GM19395 (cell line): ENCODE measurements at regions not wholly inside any gene's neighbourhood (a gene's known extent, or its start where the extent isn't known, plus 50 kb on each side); places are given as distances from the start of the nearest gene placed in this dataset.
"Not testable (repeated sequence)": the region's sequence is repeated elsewhere in the genome, so short reads cannot be mapped to it uniquely, and the experiment has no call there.

ENCODE experiments used
- ATAC-seq: cut with Tn5 transposase; IDR thresholded peaks from one replicate; pipeline ENCODE4 v1.9.1; 2021; ENCODE audit warnings: mild to moderate bottlenecking, moderate library complexity; ENCODE audit not compliant: unreplicated experiment

GRCh38 chr18:1253827-1254226 is 349.2 kb downstream of the ADCYAP1 start:
- no peak for ATAC-seq

DNA sequence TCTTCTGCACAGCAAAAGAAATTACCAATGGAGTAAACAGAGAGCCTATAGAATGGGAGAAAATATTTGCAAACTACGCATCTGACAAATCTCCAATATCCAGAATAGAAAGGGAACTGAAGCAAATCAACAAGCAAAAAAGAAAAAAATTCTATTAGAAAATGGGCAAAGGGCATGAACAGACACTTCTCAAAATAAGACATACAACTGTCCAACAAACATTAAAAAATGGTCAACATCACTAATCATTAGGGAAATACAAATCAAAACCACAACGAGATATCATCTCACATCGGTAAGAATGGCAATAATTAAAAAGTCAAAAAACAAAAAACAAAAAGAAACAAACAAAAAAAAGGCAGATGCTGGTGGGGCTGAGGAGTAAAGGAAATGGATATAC is 356.4 kb downstream of the ADCYAP1 start:
- ATAC-seq = no peak

GRCh38 chr18:1267021-1267420 is 362.4 kb downstream of the ADCYAP1 start:
- no peak for ATAC-seq

- no peak for ATAC-seq
Observed at GRCh38 chr18:1270081-1270480, 365.4 kb downstream of the ADCYAP1 start.

GRCh38 chr18:1273469-1273868 is 368.8 kb downstream of the ADCYAP1 start:
- no peak for ATAC-seq

GRCh38 chr18:1292167-1292566 is 387.5 kb downstream of the ADCYAP1 start:
- no peak for ATAC-seq

DNA sequence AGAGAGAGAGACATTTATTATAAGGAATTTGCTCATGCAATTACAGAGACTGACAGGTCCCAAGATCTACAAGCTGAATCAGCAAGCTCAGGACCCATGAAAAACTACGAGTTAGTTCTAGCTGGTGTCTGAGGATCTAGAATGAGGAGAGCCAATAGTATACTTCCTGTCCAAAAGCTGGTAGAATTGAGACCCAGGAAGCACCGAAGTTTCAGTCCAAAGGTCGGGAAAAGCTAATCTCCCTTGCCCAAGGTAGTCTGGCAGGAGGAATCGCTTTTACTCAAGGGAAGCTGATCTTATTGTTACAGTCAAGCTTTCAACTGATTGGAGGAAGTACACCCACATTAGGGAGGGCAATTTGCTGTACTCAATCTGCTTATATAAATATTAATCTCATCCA is 389.6 kb downstream of the ADCYAP1 start:
- no peak for ATAC-seq

- ATAC-seq = no peak
Observed at GRCh38 chr18:1296237-1296636, 391.6 kb downstream of the ADCYAP1 start.

- no peak for ATAC-seq
Observed at GRCh38 chr18:1302861-1303260, 398.2 kb downstream of the ADCYAP1 start.

DNA sequence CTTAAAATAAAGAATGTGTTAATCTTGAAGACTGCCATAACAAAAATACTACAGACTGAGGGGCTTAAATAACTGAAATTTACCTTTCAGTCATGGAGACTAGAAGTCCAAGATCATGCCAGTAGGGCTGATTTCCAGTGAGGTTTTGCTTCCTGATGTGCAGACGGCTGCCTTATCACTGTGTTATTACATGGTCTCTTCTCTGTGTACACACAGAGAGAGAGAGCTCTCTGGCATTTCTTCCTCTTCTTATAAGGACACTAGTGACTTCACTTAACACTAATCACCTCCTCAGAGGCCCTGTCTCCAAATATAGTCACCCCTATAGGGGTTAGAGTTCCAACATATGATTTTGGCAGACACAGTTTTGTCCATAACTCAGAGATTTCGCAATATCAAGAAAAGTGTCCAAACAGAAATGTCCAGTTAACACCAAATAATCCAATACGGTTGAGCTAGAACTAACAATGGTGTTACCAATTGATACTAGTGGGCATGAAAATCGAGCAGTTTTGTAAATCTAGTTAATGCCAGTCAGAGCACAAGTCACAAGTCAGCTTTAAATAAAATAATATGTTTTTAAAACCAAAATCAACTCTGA is 399.8 kb downstream of the ADCYAP1 start:
- no peak for ATAC-seq

- no peak for ATAC-seq
Observed at GRCh38 chr18:1306641-1307040, 402.0 kb downstream of the ADCYAP1 start.

DNA sequence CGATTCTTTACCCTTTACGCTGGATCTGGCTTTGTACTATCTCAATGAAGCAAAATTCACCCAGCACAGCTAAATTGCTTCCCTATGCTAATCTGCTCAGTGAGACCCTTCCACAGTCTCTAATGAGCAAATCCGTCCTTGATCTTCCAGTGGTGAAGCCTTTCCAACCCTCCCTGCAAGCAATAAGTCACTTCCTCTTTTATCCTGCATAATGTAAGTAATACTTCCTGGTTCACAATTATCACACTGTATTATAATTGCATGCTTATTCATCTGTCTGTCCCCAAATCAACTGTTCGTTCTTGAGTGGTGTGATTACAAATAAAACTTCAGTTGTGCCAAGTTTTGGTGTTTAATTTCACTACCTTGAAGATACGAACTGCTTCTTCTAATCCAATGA is 404.0 kb downstream of the ADCYAP1 start:
- ATAC-seq = no peak

DNA sequence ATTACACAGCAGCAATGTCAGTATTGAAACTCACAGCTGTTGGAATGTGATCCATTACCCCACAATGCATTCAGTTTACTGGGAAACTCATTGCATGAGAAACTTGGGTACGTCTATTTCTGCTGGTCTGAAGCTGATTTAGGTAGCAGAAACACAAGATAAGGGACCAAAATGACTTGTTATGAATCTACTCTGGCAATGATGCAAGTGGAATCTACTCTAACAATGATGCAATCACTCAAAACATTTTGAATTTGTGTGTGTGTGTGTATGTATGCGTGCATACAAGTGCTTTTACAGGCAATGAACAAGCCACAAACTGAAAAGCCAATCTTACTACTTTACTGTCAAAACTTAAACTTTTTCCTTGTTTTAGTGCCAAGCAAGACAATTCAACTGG is 406.7 kb downstream of the ADCYAP1 start:
- ATAC-seq = no peak

DNA sequence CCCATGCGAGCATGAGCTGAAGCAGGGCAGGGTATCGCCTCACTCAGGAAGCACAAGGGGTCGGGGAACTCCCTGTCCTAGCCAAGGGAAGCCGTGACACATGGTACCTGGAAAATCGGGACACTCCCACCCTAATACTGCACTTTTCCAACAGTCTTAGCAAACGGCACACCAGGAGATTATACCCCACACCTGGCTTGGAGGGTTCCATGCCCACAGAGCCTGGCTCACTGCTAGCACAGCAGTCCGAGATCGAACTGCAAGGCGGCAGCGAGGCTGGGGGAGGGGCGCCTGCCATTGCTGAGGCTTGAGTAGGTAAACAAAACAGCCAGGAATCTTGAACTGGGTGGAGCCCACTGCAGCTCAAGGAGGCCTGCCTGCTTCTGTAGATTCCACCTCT is 430.7 kb downstream of the ADCYAP1 start:
- ATAC-seq = not testable (repeated sequence)

DNA sequence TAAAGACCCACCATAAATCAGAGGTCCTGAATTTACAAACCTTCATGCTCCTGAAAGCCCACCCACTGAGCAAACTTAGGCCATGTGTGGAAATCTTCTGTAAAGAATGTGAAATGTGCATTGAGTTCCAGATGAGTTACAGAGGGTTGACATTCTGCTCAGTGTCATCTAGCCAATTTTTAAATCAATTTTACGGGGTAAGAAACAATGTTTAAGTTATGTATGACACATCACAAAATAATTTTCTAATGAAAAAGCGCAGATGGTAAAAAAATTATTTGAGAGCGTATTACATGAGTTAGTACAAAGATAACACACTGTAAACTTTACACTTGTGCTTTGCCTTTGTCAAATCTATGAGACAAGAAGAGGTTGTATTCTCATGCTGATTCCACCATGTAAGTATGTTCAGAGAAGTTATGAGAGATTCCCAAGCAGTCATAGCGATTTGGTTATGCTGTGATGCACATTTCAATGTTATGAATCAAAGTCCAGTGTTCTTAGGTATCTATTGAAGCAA is 446.3 kb downstream of the ADCYAP1 start:
- ATAC-seq = no peak

GRCh38 chr18:1353025-1353424 is 448.4 kb downstream of the ADCYAP1 start:
- ATAC-seq = no peak

DNA sequence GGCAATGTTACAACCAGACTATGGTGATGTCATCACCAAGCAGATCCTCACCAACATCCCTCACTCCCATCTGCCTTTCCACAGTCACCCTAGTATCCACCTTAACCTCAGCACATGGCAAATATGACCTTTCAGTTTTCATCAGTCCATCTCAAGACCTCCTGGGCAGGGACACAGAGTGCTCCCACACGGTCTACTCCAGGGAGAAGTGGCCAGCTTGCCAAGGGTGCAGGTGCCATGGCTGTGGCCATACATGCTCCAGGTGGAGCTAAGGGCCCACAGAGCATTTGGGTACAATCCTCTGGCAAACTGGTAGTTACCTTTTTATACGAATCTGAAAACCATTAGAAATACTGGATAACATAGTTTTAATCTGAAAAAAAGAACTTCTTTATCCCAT is 453.1 kb downstream of the ADCYAP1 start:
- ATAC-seq = no peak

DNA sequence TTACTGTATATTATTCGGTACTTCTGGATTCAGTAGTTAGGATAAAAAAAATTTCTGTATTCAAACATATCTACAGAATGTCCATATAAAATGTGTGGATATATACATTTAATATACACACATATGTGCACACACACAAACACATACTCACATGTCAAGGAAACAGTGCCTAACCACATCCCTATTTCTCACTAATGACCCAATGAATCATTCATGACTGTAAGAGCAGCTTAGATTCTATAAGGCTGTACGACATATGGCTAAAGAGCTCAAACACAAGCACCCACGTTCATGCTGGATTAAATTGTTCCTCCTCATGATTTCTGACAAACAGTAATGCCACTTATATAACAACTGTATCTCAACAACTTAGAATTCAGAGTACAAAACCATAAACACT is 457.3 kb downstream of the ADCYAP1 start:
- no peak for ATAC-seq

GRCh38 chr18:1370552-1370951 is 465.9 kb downstream of the ADCYAP1 start:
- no peak for ATAC-seq

DNA sequence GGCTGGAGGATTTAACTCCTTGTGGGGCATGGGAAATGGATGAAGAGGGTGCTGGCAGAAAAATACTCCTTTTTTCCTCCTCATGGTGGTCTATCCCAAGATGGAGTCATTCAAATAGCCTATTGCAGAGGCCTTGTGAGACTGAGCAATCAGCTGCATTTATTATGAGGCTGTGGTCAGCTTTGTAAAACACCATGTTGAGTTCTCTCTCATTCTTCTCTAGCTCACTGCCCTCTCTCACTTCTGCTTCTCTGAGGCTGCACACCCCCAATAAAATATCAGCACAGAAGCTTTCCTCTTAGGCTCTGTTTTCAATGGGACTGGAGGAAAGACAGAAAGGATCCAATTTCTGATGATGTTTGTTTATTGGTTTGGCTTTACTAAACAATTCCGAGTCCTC is 467.1 kb downstream of the ADCYAP1 start:
- ATAC-seq = no peak

GRCh38 chr18:1383465-1383864 is 478.8 kb downstream of the ADCYAP1 start:
- no peak for ATAC-seq

DNA sequence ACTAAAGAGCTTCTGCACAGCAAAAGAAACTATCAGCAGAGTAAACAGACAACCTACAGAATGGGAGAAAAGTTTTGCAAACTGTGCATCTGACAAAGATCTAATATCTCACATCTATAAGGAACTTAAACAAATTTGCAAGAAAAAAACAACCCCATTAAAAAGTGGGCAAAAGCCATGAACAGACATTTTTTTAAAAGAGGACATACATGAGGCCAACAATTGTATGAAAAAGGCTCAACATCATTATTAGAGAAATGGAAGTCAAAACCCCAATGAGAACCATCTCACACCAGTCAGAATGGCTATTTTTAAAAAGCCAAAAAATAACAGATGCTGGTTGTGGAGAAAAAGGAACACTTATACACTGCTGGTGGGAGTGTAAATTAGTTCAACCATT is 483.8 kb downstream of the ADCYAP1 start:
- not testable (repeated sequence) for ATAC-seq

GRCh38 chr18:1392046-1392445 is 487.4 kb downstream of the ADCYAP1 start:
- no peak for ATAC-seq
